CD14-positive monocyte (primary cell): ENCODE measurements at regions not wholly inside any gene's neighbourhood (a gene's known extent, or its start where the extent isn't known, plus 50 kb on each side); places are given as distances from the start of the nearest gene placed in this dataset.

ENCODE experiments used
- DNase-seq, 3 donors: peaks; one replicate each; pipeline ENCODE4 v3.0.0-alpha.2; 2011 to 2022
- H2AFZ ChIP-seq: 2 replicates; pipeline ENCODE4 v1.6.0; 2012; ENCODE audit warnings: mild to moderate bottlenecking, low read depth, low read length, inconsistent platforms; ENCODE audit not compliant: insufficient read depth, poor library complexity, severe bottlenecking
- H3K27ac ChIP-seq, 2 donors: 1 replicate in 1 of 2; 2 replicates in 1 of 2; pipeline ENCODE4 v1.5.1; 2012 to 2013; ENCODE audit warnings: low read length in 2 of 2, control low read depth in 1 of 2, inconsistent platforms in 1 of 2, low read depth in 1 of 2, mild to moderate bottlenecking in 1 of 2
- H3K27me3 ChIP-seq, 2 donors: one replicate each; pipeline versions ENCODE4 v1.6.0 to v1.6.1; 2011 to 2013; ENCODE audit warnings: low read length in 2 of 2; ENCODE audit not compliant: control insufficient read depth in 2 of 2, insufficient read depth in 2 of 2
- H3K36me3 ChIP-seq, 2 donors: replicated peaks in 1 of 2; 1 replicate in 1 of 2; 2 replicates in 1 of 2; pipeline versions ENCODE4 v1.5.1 to v1.6.1; 2012 to 2013; ENCODE audit warnings: low read length in 2 of 2, control low read depth in 1 of 2, inconsistent platforms in 1 of 2, mild to moderate bottlenecking in 1 of 2; ENCODE audit not compliant: insufficient read depth in 2 of 2, control insufficient read depth in 1 of 2
- H3K4me1 ChIP-seq, 2 donors: 1 replicate in 1 of 2; 2 replicates in 1 of 2; pipeline versions ENCODE4 v1.5.1 to v1.6.1; 2012 to 2013; ENCODE audit warnings: low read length in 2 of 2, control low read depth in 1 of 2, inconsistent platforms in 1 of 2, mild to moderate bottlenecking in 1 of 2, moderate library complexity in 1 of 2; ENCODE audit not compliant: insufficient read depth in 2 of 2, control insufficient read depth in 1 of 2
- H3K4me2 ChIP-seq: replicated peaks from 2 replicates; pipeline ENCODE3; 2012; ENCODE audit warnings: low read length, moderate library complexity, mild to moderate bottlenecking; ENCODE audit not compliant: poor library complexity, severe bottlenecking; ENCODE audit errors: extremely low read depth
- H3K4me3 ChIP-seq, 3 experiments: fragments of 200-600 bp in 1 of 3; sonication (generic) in 1 of 3; replicated peaks in 1 of 3; 1 replicate in 2 of 3; 2 replicates in 1 of 3; pipeline ENCODE4 v1.5.1; 2011 to 2013; ENCODE audit warnings: low read length in 3 of 3, mild to moderate bottlenecking in 3 of 3, control low read depth in 2 of 3, low read depth in 2 of 3, inconsistent platforms in 1 of 3, moderate library complexity in 1 of 3
- H3K79me2 ChIP-seq: 2 replicates; pipeline ENCODE4 v1.6.0; 2012; ENCODE audit warnings: mild to moderate bottlenecking, control low read depth, inconsistent platforms, low read length, moderate library complexity; ENCODE audit not compliant: insufficient read depth
- H3K9ac ChIP-seq: 2 replicates; pipeline ENCODE4 v1.6.0; 2017; ENCODE audit warnings: low read length, mild to moderate bottlenecking; ENCODE audit not compliant: insufficient read depth, poor library complexity, severe bottlenecking
- H3K9me3 ChIP-seq, 2 donors: replicated peaks in 1 of 2; 1 replicate in 1 of 2; 2 replicates in 1 of 2; pipeline versions ENCODE4 v1.5.1 to v1.6.1; 2012 to 2013; ENCODE audit warnings: low read length in 2 of 2, control low read depth in 1 of 2; ENCODE audit not compliant: control insufficient read depth in 1 of 2, insufficient read depth in 1 of 2
- H4K20me1 ChIP-seq: 2 replicates; pipeline ENCODE4 v1.6.0; 2012; ENCODE audit warnings: mild to moderate bottlenecking, low read length, control low read depth, moderate library complexity; ENCODE audit not compliant: insufficient read depth
- H3K27ac Mint-ChIP-seq, 7 donors: one replicate each; pipeline ENCODE4 v1.8.0; 2020; ENCODE audit warnings: mild to moderate bottlenecking in 7 of 7, mixed read lengths in 7 of 7, moderate library complexity in 6 of 7, inconsistent platforms in 2 of 7
- H3K27me3 Mint-ChIP-seq, 3 donors: one replicate each; pipeline ENCODE4 v1.8.0; 2021 to 2022; ENCODE audit warnings: low read depth in 3 of 3, mild to moderate bottlenecking in 3 of 3, mixed read lengths in 3 of 3, moderate library complexity in 3 of 3, inconsistent platforms in 1 of 3
- H3K36me3 Mint-ChIP-seq, 2 donors: one replicate each; pipeline ENCODE4 v1.8.0; 2020; ENCODE audit warnings: mixed read lengths in 2 of 2, inconsistent platforms in 1 of 2, mild to moderate bottlenecking in 1 of 2
- H3K4me1 Mint-ChIP-seq: one replicate; pipeline ENCODE4 v1.8.0; 2020; ENCODE audit warnings: mild to moderate bottlenecking, mixed read lengths
- H3K4me3 Mint-ChIP-seq, 2 donors: one replicate each; pipeline ENCODE4 v1.8.0; 2020; ENCODE audit warnings: mild to moderate bottlenecking in 2 of 2, mixed read lengths in 2 of 2, moderate library complexity in 1 of 2
- H3K9me3 Mint-ChIP-seq, 7 donors: one replicate each; pipeline ENCODE4 v1.8.0; 2020 to 2022; ENCODE audit warnings: mixed read lengths in 7 of 7, mild to moderate bottlenecking in 6 of 7, moderate library complexity in 6 of 7, inconsistent platforms in 2 of 7
- CTCF ChIP-seq: fragments of 200-600 bp; IDR thresholded peaks from one replicate; pipeline ENCODE4 v1.8.0; 2022; ENCODE audit warnings: antibody characterized with exemption, mild to moderate bottlenecking
- WGBS: methylation state at CpG from one replicate; pipeline ENCODE4 v1.1.5; 2013; ENCODE audit warnings: missing lambda C conversion rate; ENCODE audit not compliant: insufficient coverage; 5-methylcytosine and 5-hydroxymethylcytosine counted together
- intact Hi-C, 2 donors: fragments of 100-400 bp; cut with micrococcal nuclease; formaldehyde crosslinking; loops; one replicate each; pipeline versions ENCODE4 v1.15.0 to v1.15.1; 2023

GRCh38 chr3:73228959-73229358, 167.5 kb downstream of the EBLN2 start:
- Histone ChIP-seq H3K27me3 (no peaks in the 10 kb centered on the region), H2AFZ (no peak overlapping the region), H3K4me2 (no peak overlapping the region), H3K9ac (no peak overlapping the region), H3K27ac (no peak overlapping the region), H3K4me1 (peaks cover 3 to 6% of the 10 kb centered on the region in 2 donors), H4K20me1 (no peaks in the 10 kb centered on the region), H3K4me3 (no peak overlapping the region), H3K79me2 (no peaks in the 10 kb centered on the region), H3K9me3 (no peaks in the 10 kb centered on the region), H3K36me3 (no peaks in the 10 kb centered on the region)
- H3K27me3 Mint-ChIP-seq, result peaks cover 0 to 6% (median 2%) of the 10 kb centered on the region in 3 donors
- intact Hi-C loops, result no loop called here
- no peaks in the 10 kb centered on the region for H3K36me3 Mint-ChIP-seq
- peaks cover 0 to 3% (median 0%) of the 10 kb centered on the region in 7 donors for H3K9me3 Mint-ChIP-seq
- 77% methylated on average over 5 of the region's 8 CpGs for WGBS
- H3K27ac Mint-ChIP-seq, result no peak overlapping the region
- TF ChIP-seq CTCF, result no peak
- H3K4me3 Mint-ChIP-seq, result no peak overlapping the region
- H3K4me1 Mint-ChIP-seq, result peaks cover 9% of the 10 kb centered on the region
- DNase-seq, result no peak

GRCh38 chr3:73234354-73235014, 173.0 kb downstream of the EBLN2 start:
- no peak for DNase-seq
- Mint-ChIP-seq H3K27me3 (peaks cover 0 to 5% (median 2%) of the 10 kb centered on the region in 3 donors), H3K4me1 (peaks cover 17% of the 10 kb centered on the region), H3K36me3 (no peaks in the 10 kb centered on the region), H3K27ac (peak overlapping the region in 1 of 7 donors; percentile 16), H3K4me3 (no peak overlapping the region), H3K9me3 (peaks cover 0 to 6% (median 0%) of the 10 kb centered on the region in 7 donors)
- no peaks in the 10 kb centered on the region for H4K20me1 ChIP-seq
- no peaks in the 10 kb centered on the region for H3K27me3 ChIP-seq
- TF ChIP-seq CTCF, result no peak
- H3K36me3 ChIP-seq, result no peaks in the 10 kb centered on the region
- no peak overlapping the region for H3K27ac ChIP-seq
- H2AFZ ChIP-seq, result no peak overlapping the region
- H3K79me2 ChIP-seq, result no peaks in the 10 kb centered on the region
- H3K9me3 ChIP-seq, result no peaks in the 10 kb centered on the region
- H3K4me3 ChIP-seq, result no peak overlapping the region
- intact Hi-C loops, result no loop called here
- H3K4me1 ChIP-seq, result peaks cover 13 to 16% of the 10 kb centered on the region in 2 donors
- no CpG with 5 or more reads among the region's 4 CpGs for WGBS
- peak overlapping the region; percentile 3 for H3K4me2 ChIP-seq
- H3K9ac ChIP-seq, result no peak overlapping the region
